ENCODE measurements at regions not wholly inside any gene's neighbourhood (a gene's known extent, or its start where the extent isn't known, plus 50 kb on each side); places are given as distances from the start of the nearest gene placed in this dataset.
"Not testable (repeated sequence)": the region's sequence is repeated elsewhere in the genome, so short reads cannot be mapped to it uniquely, and the experiment has no call there.

- Histone ChIP-seq H3K36me3 (ENCODE audit: insufficient read depth, insufficient read length, low read length) (no peaks in the 10 kb centered on the region), H3K4me3 (ENCODE audit: insufficient read length, low read depth) (no peak overlapping the region), H3K27me3 (ENCODE audit: insufficient read depth, insufficient read length) (no peaks in the 10 kb centered on the region), H3K9me3 (ENCODE audit: insufficient read depth, low read length) (no peaks in the 10 kb centered on the region), H3K4me1 (ENCODE audit: insufficient read depth, insufficient read length) (no peaks in the 10 kb centered on the region), H3K9ac (ENCODE audit: insufficient read length, low read depth) (no peak overlapping the region)
- DNase-seq (ENCODE audit: low read depth, low spot score), result no peak
- no peak for TF ChIP-seq SUZ12 (IDR thresholded peaks at IDR 0.05; ENCODE audit: extremely low read depth, insufficient read depth, insufficient read length)
- TF ChIP-seq YY1 (IDR thresholded peaks at IDR 0.05; ENCODE audit: insufficient read depth, insufficient read length), result no peak
- TF ChIP-seq ZNF274 (IDR thresholded peaks at IDR 0.05; ENCODE audit: low read depth, low read length), result no peak
Measured at GRCh38 chr2:2466534-2466933, 135.5 kb upstream of the MYT1L start.

GRCh38 chr2:2464643-2465042 lies 133.6 kb upstream of the MYT1L start:
- H3K4me1 ChIP-seq (ENCODE audit: insufficient read depth, insufficient read length), result no peaks in the 10 kb centered on the region
- no peaks in the 10 kb centered on the region for H3K36me3 ChIP-seq (ENCODE audit: insufficient read depth, insufficient read length, low read length)
- no peaks in the 10 kb centered on the region for H3K27me3 ChIP-seq (ENCODE audit: insufficient read depth, insufficient read length)
- no peak overlapping the region for H3K9ac ChIP-seq (ENCODE audit: insufficient read length, low read depth)
- no peak overlapping the region for H3K4me3 ChIP-seq (ENCODE audit: insufficient read length, low read depth)
- no peaks in the 10 kb centered on the region for H3K9me3 ChIP-seq (ENCODE audit: insufficient read depth, low read length)
- TF ChIP-seq YY1 (IDR thresholded peaks at IDR 0.05; ENCODE audit: insufficient read depth, insufficient read length), result no peak
- no peak for TF ChIP-seq ZNF274 (IDR thresholded peaks at IDR 0.05; ENCODE audit: low read depth, low read length)
- no peak for TF ChIP-seq SUZ12 (IDR thresholded peaks at IDR 0.05; ENCODE audit: extremely low read depth, insufficient read depth, insufficient read length)
- no peak for DNase-seq (ENCODE audit: low read depth, low spot score)

GRCh38 chr2:2464094-2464493 lies 133.0 kb upstream of the MYT1L start:
- no peaks in the 10 kb centered on the region for H3K27me3 ChIP-seq (ENCODE audit: insufficient read depth, insufficient read length)
- no peaks in the 10 kb centered on the region for H3K36me3 ChIP-seq (ENCODE audit: insufficient read depth, insufficient read length, low read length)
- H3K9ac ChIP-seq (ENCODE audit: insufficient read length, low read depth), result no peak overlapping the region
- DNase-seq (ENCODE audit: low read depth, low spot score), result no peak
- no peak for TF ChIP-seq YY1 (IDR thresholded peaks at IDR 0.05; ENCODE audit: insufficient read depth, insufficient read length)
- no peak for TF ChIP-seq ZNF274 (IDR thresholded peaks at IDR 0.05; ENCODE audit: low read depth, low read length)
- TF ChIP-seq SUZ12 (IDR thresholded peaks at IDR 0.05; ENCODE audit: extremely low read depth, insufficient read depth, insufficient read length), result no peak
- no peaks in the 10 kb centered on the region for H3K4me1 ChIP-seq (ENCODE audit: insufficient read depth, insufficient read length)
- no peak overlapping the region for H3K4me3 ChIP-seq (ENCODE audit: insufficient read length, low read depth)
- no peaks in the 10 kb centered on the region for H3K9me3 ChIP-seq (ENCODE audit: insufficient read depth, low read length)

- Histone ChIP-seq H3K4me1 (ENCODE audit: insufficient read depth, insufficient read length) (no peaks in the 10 kb centered on the region), H3K27me3 (ENCODE audit: insufficient read depth, insufficient read length) (no peaks in the 10 kb centered on the region), H3K36me3 (ENCODE audit: insufficient read depth, insufficient read length, low read length) (no peaks in the 10 kb centered on the region), H3K9me3 (ENCODE audit: insufficient read depth, low read length) (peaks cover 2% of the 10 kb centered on the region; the same call in 1 of the 2 replicates), H3K9ac (ENCODE audit: insufficient read length, low read depth) (no peak overlapping the region), H3K4me3 (ENCODE audit: insufficient read length, low read depth) (no peak overlapping the region)
- no peak for DNase-seq (ENCODE audit: low read depth, low spot score)
- TF ChIP-seq SUZ12 (IDR thresholded peaks at IDR 0.05; ENCODE audit: extremely low read depth, insufficient read depth, insufficient read length) (no peak), YY1 (IDR thresholded peaks at IDR 0.05; ENCODE audit: insufficient read depth, insufficient read length) (no peak), ZNF274 (IDR thresholded peaks at IDR 0.05; ENCODE audit: low read depth, low read length) (no peak)
Measured at GRCh38 chr2:2456721-2457120, 125.6 kb upstream of the MYT1L start.

GRCh38 chr2:2455151-2455550 lies 124.1 kb upstream of the MYT1L start:
- Histone ChIP-seq H3K4me1 (ENCODE audit: insufficient read depth, insufficient read length) (no peaks in the 10 kb centered on the region), H3K36me3 (ENCODE audit: insufficient read depth, insufficient read length, low read length) (no peaks in the 10 kb centered on the region), H3K27me3 (ENCODE audit: insufficient read depth, insufficient read length) (no peaks in the 10 kb centered on the region), H3K9me3 (ENCODE audit: insufficient read depth, low read length) (peaks cover 4% of the 10 kb centered on the region; the same call in 1 of the 2 replicates), H3K9ac (ENCODE audit: insufficient read length, low read depth) (no peak overlapping the region), H3K4me3 (ENCODE audit: insufficient read length, low read depth) (no peak overlapping the region)
- no peak for DNase-seq (ENCODE audit: low read depth, low spot score)
- TF ChIP-seq YY1 (IDR thresholded peaks at IDR 0.05; ENCODE audit: insufficient read depth, insufficient read length) (no peak), SUZ12 (IDR thresholded peaks at IDR 0.05; ENCODE audit: extremely low read depth, insufficient read depth, insufficient read length) (no peak), ZNF274 (IDR thresholded peaks at IDR 0.05; ENCODE audit: low read depth, low read length) (no peak)

GRCh38 chr2:2452961-2453360 lies 121.9 kb upstream of the MYT1L start:
- Histone ChIP-seq H3K9me3 (ENCODE audit: insufficient read depth, low read length) (peaks cover 4% of the 10 kb centered on the region; the same call in 1 of the 2 replicates), H3K4me3 (ENCODE audit: insufficient read length, low read depth) (no peak overlapping the region), H3K36me3 (ENCODE audit: insufficient read depth, insufficient read length, low read length) (no peaks in the 10 kb centered on the region), H3K27me3 (ENCODE audit: insufficient read depth, insufficient read length) (no peaks in the 10 kb centered on the region), H3K4me1 (ENCODE audit: insufficient read depth, insufficient read length) (no peaks in the 10 kb centered on the region), H3K9ac (ENCODE audit: insufficient read length, low read depth) (no peak overlapping the region)
- DNase-seq (ENCODE audit: low read depth, low spot score), result no peak
- TF ChIP-seq SUZ12 (IDR thresholded peaks at IDR 0.05; ENCODE audit: extremely low read depth, insufficient read depth, insufficient read length), result no peak
- TF ChIP-seq YY1 (IDR thresholded peaks at IDR 0.05; ENCODE audit: insufficient read depth, insufficient read length), result no peak

- not testable (repeated sequence) for DNase-seq (ENCODE audit: low read depth, low spot score)
Measured at GRCh38 chr2:2451275-2451674, 120.2 kb upstream of the MYT1L start.

GRCh38 chr2:2448178-2448577 lies 117.1 kb upstream of the MYT1L start:
- H3K36me3 ChIP-seq (ENCODE audit: insufficient read depth, insufficient read length, low read length), result no peaks in the 10 kb centered on the region
- no peak overlapping the region for H3K9ac ChIP-seq (ENCODE audit: insufficient read length, low read depth)
- no peak for TF ChIP-seq YY1 (IDR thresholded peaks at IDR 0.05; ENCODE audit: insufficient read depth, insufficient read length)
- peaks cover 4% of the 10 kb centered on the region; the same call in 1 of the 2 replicates for H3K9me3 ChIP-seq (ENCODE audit: insufficient read depth, low read length)
- H3K4me1 ChIP-seq (ENCODE audit: insufficient read depth, insufficient read length), result no peaks in the 10 kb centered on the region
- no peaks in the 10 kb centered on the region for H3K27me3 ChIP-seq (ENCODE audit: insufficient read depth, insufficient read length)
- no peak overlapping the region for H3K4me3 ChIP-seq (ENCODE audit: insufficient read length, low read depth)
- no peak for DNase-seq (ENCODE audit: low read depth, low spot score)

More at GRCh38 chr2:2451275-2451674, 120.2 kb upstream of the MYT1L start:
- not testable (repeated sequence) for H3K9me3 ChIP-seq (ENCODE audit: insufficient read depth, low read length); H3K4me1 ChIP-seq (ENCODE audit: insufficient read depth, insufficient read length); H3K36me3 ChIP-seq (ENCODE audit: insufficient read depth, insufficient read length, low read length); H3K9ac ChIP-seq (ENCODE audit: insufficient read length, low read depth); H3K4me3 ChIP-seq (ENCODE audit: insufficient read length, low read depth); H3K27me3 ChIP-seq (ENCODE audit: insufficient read depth, insufficient read length)

Data from NT2/D1 (cell line).